PC-3 (cell line): ENCODE measurements at regions not wholly inside any gene's neighbourhood (a gene's known extent, or its start where the extent isn't known, plus 50 kb on each side); places are given as distances from the start of the nearest gene placed in this dataset.
"Not testable (repeated sequence)": the region's sequence is repeated elsewhere in the genome, so short reads cannot be mapped to it uniquely, and the experiment has no call there.

ENCODE experiments used
- ATAC-seq: fragments of 200-7000 bp; cut with Tn5 transposase; 2 replicates; pipeline ENCODE4 v1.9.1; 2020; ENCODE audit warnings: mild to moderate bottlenecking, moderate library complexity
- BruUV-seq: library from RNA; stranded (reverse); fragments of 400-500 nt; replicated peaks from 2 replicates; lab custom pipeline; 2021; lab: Mats Ljungman, UMichigan
- CTCF ChIA-PET: fragments of 300-600 bp; sonication (Branson Sonifier 250); formaldehyde crosslinking; loops from one replicate; lab custom pipeline; 2022; ENCODE audit warnings: antibody characterized with exemption; lab: Charles Lee
- POLR2A ChIA-PET: fragments of 300-600 bp; sonication (Branson Sonifier 250); formaldehyde crosslinking; loops from one replicate; lab custom pipeline; 2022; ENCODE audit warnings: antibody characterized with exemption; ENCODE audit not compliant: unreplicated experiment; lab: Charles Lee
- DNase-seq: peaks from one replicate; pipeline ENCODE4 v3.0.0-alpha.2; 2015
- H2AFZ ChIP-seq: fragments of 300-600 bp; sonication (generic); 2 replicates; pipeline ENCODE4 v1.6.0; 2016; ENCODE audit warnings: antibody characterized with exemption, low read length
- H3F3A ChIP-seq: fragments of 300-600 bp; sonication (generic); one replicate; pipeline ENCODE4 v1.6.0; 2017; ENCODE audit warnings: antibody characterized with exemption, low read length, control low read depth, mild to moderate bottlenecking; ENCODE audit not compliant: unreplicated experiment
- H3K27ac ChIP-seq: fragments of 300-600 bp; sonication (generic); 2 replicates; pipeline ENCODE4 v1.5.1; 2016; ENCODE audit warnings: mild to moderate bottlenecking, low read length
- H3K27me3 ChIP-seq: fragments of 300-600 bp; sonication (generic); 2 replicates; pipeline ENCODE4 v1.6.1; 2016; ENCODE audit warnings: low read length, mixed read lengths
- H3K36me3 ChIP-seq: fragments of 300-600 bp; sonication (generic); 2 replicates; pipeline ENCODE4 v1.6.1; 2016; ENCODE audit warnings: low read depth, mixed run types, low read length, mixed read lengths
- H3K4me1 ChIP-seq: fragments of 300-600 bp; sonication (generic); 2 replicates; pipeline ENCODE4 v1.5.1; 2016; ENCODE audit warnings: low read length; ENCODE audit not compliant: insufficient read depth
- H3K4me2 ChIP-seq: fragments of 300-600 bp; sonication (generic); 2 replicates; pipeline ENCODE4 v1.6.0; 2016; ENCODE audit warnings: low read length
- H3K4me3 ChIP-seq: fragments of 300-600 bp; sonication (generic); 2 replicates; pipeline ENCODE4 v1.5.1; 2016; ENCODE audit warnings: mild to moderate bottlenecking, low read length, mixed read lengths
- H3K79me2 ChIP-seq: fragments of 300-600 bp; sonication (generic); 2 replicates; pipeline ENCODE4 v1.6.1; 2017; ENCODE audit warnings: low read length, mixed read lengths
- H3K9ac ChIP-seq: fragments of 300-600 bp; sonication (generic); 2 replicates; pipeline ENCODE4 v1.6.0; 2016; ENCODE audit warnings: mild to moderate bottlenecking, low read length
- H3K9me2 ChIP-seq: fragments of 300-600 bp; sonication (generic); replicated peaks from 2 replicates; pipeline ENCODE4 v1.6.1; 2016; ENCODE audit warnings: mixed run types, low read length, mixed read lengths
- H3K9me3 ChIP-seq: fragments of 300-600 bp; sonication (generic); 2 replicates; pipeline ENCODE4 v1.6.1; 2016; ENCODE audit warnings: low read length, mixed read lengths
- H4K20me1 ChIP-seq: fragments of 300-600 bp; sonication (generic); 2 replicates; pipeline ENCODE4 v1.6.1; 2016; ENCODE audit warnings: low read length, mixed read lengths
- EZH2 ChIP-seq: fragments of 300-600 bp; sonication (generic); IDR thresholded peaks from one replicate; pipeline ENCODE4 v1.6.1; 2017; ENCODE audit warnings: antibody characterized with exemption, mild to moderate bottlenecking, low read length; ENCODE audit not compliant: unreplicated experiment
- EZH2phosphoT487 ChIP-seq: fragments of 300-600 bp; sonication (generic); IDR thresholded peaks from 2 replicates; pipeline ENCODE4 v1.6.1; 2018; ENCODE audit warnings: mild to moderate bottlenecking, antibody characterized with exemption, low read length, borderline replicate concordance
- intact Hi-C: fragments of 100-400 bp; cut with micrococcal nuclease; formaldehyde crosslinking; loops from 2 replicates; pipeline ENCODE4 v1.9.0; 2023
- TF ChIP-seq, protein P1 (sequence below): fragments of 300-600 bp; sonication (generic); conservative IDR thresholded peaks from 2 replicates; pipeline ENCODE4 v1.5.1; 2017; ENCODE audit warnings: antibody characterized with exemption, low read depth, mild to moderate bottlenecking, low read length

DNA sequence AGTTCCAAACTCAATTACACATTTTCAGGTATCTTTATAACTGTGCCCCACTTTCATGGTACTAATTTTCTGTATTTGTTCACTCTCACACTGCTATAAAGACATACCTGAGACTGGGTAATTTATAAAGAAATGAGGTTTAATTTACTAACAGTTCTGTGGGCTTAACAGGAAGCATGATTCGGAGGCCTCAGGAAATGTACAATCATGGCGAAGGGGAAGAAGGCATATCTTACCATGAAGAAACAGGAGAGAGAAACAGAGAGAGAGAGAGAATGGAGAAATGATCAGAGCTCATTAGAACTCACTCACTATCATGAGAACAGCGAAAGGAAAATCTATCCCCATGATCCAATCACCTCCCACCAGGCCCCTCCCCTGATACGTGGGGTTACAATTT is 874.1 kb upstream of the B3GALT2 start:
- no peak overlapping the region for H3K4me2 ChIP-seq
- no peaks in the 10 kb centered on the region for H3K79me2 ChIP-seq
- DNase-seq (no peak), ATAC-seq (no peak)
- no peaks in the 10 kb centered on the region for H3K9me3 ChIP-seq
- H3K27ac ChIP-seq = no peak overlapping the region
- no peaks in the 10 kb centered on the region for H3K27me3 ChIP-seq
- no peaks in the 10 kb centered on the region for H3K9me2 ChIP-seq
- no peak overlapping the region for H3K9ac ChIP-seq
- ChIA-PET POLR2A (no interaction called here), CTCF (no interaction called here)
- intact Hi-C loops = no loop called here
- H3F3A ChIP-seq = no peaks in the 10 kb centered on the region
- no TSS peak for BruUV-seq
- no peaks in the 10 kb centered on the region for H3K4me1 ChIP-seq
- no peak overlapping the region for H3K4me3 ChIP-seq
- no peaks in the 10 kb centered on the region for H4K20me1 ChIP-seq
- H3K36me3 ChIP-seq = no peaks in the 10 kb centered on the region
- no peak overlapping the region for H2AFZ ChIP-seq
- TF ChIP-seq, protein P1, sequence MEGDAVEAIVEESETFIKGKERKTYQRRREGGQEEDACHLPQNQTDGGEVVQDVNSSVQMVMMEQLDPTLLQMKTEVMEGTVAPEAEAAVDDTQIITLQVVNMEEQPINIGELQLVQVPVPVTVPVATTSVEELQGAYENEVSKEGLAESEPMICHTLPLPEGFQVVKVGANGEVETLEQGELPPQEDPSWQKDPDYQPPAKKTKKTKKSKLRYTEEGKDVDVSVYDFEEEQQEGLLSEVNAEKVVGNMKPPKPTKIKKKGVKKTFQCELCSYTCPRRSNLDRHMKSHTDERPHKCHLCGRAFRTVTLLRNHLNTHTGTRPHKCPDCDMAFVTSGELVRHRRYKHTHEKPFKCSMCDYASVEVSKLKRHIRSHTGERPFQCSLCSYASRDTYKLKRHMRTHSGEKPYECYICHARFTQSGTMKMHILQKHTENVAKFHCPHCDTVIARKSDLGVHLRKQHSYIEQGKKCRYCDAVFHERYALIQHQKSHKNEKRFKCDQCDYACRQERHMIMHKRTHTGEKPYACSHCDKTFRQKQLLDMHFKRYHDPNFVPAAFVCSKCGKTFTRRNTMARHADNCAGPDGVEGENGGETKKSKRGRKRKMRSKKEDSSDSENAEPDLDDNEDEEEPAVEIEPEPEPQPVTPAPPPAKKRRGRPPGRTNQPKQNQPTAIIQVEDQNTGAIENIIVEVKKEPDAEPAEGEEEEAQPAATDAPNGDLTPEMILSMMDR = no peak
- no peak for TF ChIP-seq EZH2
- no peak for TF ChIP-seq EZH2phosphoT487

GRCh38 chr1:194058268-194058667 is 871.9 kb upstream of the B3GALT2 start:
- CTCF ChIA-PET = not testable (repeated sequence)

DNA sequence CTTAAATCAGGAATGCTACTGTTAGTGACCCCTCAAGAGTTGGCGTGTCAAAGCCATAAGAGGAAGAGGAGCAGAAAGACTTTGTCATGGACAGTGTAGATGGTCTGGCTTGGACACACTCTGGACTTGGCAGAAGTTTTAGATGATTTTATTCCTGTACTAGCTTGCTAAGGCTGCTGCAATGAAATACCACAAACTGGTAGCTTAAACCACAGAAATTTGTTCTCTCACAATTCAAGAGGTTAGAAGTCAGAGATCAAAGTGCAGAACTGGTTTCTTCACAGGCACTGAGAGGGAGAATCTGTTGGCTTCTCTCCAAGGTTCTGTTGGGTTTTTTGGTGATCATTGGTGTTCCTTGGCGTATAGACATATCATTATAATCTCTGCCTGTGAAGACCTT is 869.8 kb upstream of the B3GALT2 start:
- intact Hi-C loops = no loop called here
- no peaks in the 10 kb centered on the region for H3K36me3 ChIP-seq
- no TSS peak for BruUV-seq
- DNase-seq (no peak), ATAC-seq (no peak)
- H3K9me2 ChIP-seq = no peaks in the 10 kb centered on the region
- ChIA-PET POLR2A (no interaction called here), CTCF (no interaction called here)
- no peaks in the 10 kb centered on the region for H4K20me1 ChIP-seq
- no peaks in the 10 kb centered on the region for H3K79me2 ChIP-seq
- H3F3A ChIP-seq = no peaks in the 10 kb centered on the region
- H3K27ac ChIP-seq = no peak overlapping the region
- H2AFZ ChIP-seq = no peak overlapping the region
- H3K9me3 ChIP-seq = no peaks in the 10 kb centered on the region
- no peak for TF ChIP-seq EZH2
- TF ChIP-seq, protein P1 = no peak
- no peak overlapping the region for H3K4me2 ChIP-seq
- H3K4me1 ChIP-seq = no peaks in the 10 kb centered on the region
- no peak overlapping the region for H3K4me3 ChIP-seq
- H3K9ac ChIP-seq = no peak overlapping the region
- no peaks in the 10 kb centered on the region for H3K27me3 ChIP-seq

More at GRCh38 chr1:194058268-194058667, 871.9 kb upstream of the B3GALT2 start:
- H4K20me1 ChIP-seq, POLR2A ChIA-PET, H3K9ac ChIP-seq, DNase-seq, ATAC-seq, BruUV-seq, H3K36me3 ChIP-seq, H3K27ac ChIP-seq, H3K79me2 ChIP-seq, intact Hi-C loops, H3K27me3 ChIP-seq, H2AFZ ChIP-seq, H3K4me3 ChIP-seq, H3K9me2 ChIP-seq, H3K9me3 ChIP-seq, H3F3A ChIP-seq, H3K4me1 ChIP-seq, H3K4me2 ChIP-seq: not testable (repeated sequence)
